ENCODE measurements at regions not wholly inside any gene's neighbourhood (a gene's known extent, or its start where the extent isn't known, plus 50 kb on each side); places are given as distances from the start of the nearest gene placed in this dataset.
A peak's percentile ranks its signal among the peaks of the same experiment; 100 is the strongest.

- H3K36me3 ChIP-seq (ENCODE audit: insufficient read depth): no peaks in the 10 kb centered on the region; the same call in 1 of the 2 replicates
- no peak overlapping the region for H3K27ac ChIP-seq
- H3K27me3 ChIP-seq (ENCODE audit: insufficient read depth, low read depth): no peaks in the 10 kb centered on the region
- H3K4me1 ChIP-seq (ENCODE audit: low read depth, poor library complexity, severe bottlenecking): no peaks in the 10 kb centered on the region
- no peaks in the 10 kb centered on the region for H4K20me1 ChIP-seq (ENCODE audit: insufficient read depth)
- no peak overlapping the region for H3K9ac ChIP-seq
- no peak overlapping the region for H3K4me3 ChIP-seq (IDR thresholded peaks at IDR 0.05; ENCODE audit: insufficient read depth, low read depth, low read length)
- H2AFZ ChIP-seq (ENCODE audit: low read depth): no peak overlapping the region
- no peak for TF ChIP-seq CTCF (conservative IDR thresholded peaks at IDR 0.05; ENCODE audit: low read depth, low read length)
- H3K4me2 ChIP-seq: no peak overlapping the region
- H3K79me2 ChIP-seq (ENCODE audit: insufficient read depth, low read depth): no peaks in the 10 kb centered on the region
Measured at GRCh38 chr4:104758574-104758973, 263.9 kb upstream of the CXXC4 start.

GRCh38 chr4:104763554-104764222, 269.0 kb upstream of the CXXC4 start:
- Histone ChIP-seq H2AFZ (ENCODE audit: low read depth) (no peak overlapping the region), H3K36me3 (ENCODE audit: insufficient read depth) (no peaks in the 10 kb centered on the region), H3K79me2 (ENCODE audit: insufficient read depth, low read depth) (no peaks in the 10 kb centered on the region), H3K27ac (no peak overlapping the region), H3K27me3 (ENCODE audit: insufficient read depth, low read depth) (no peaks in the 10 kb centered on the region), H3K4me1 (ENCODE audit: low read depth, poor library complexity, severe bottlenecking) (no peaks in the 10 kb centered on the region), H3K9ac (no peak overlapping the region), H3K4me3 (IDR thresholded peaks at IDR 0.05; ENCODE audit: insufficient read depth, low read depth, low read length) (no peak overlapping the region), H3K4me2 (no peak overlapping the region), H4K20me1 (ENCODE audit: insufficient read depth) (no peaks in the 10 kb centered on the region)
- no peak for TF ChIP-seq CTCF (conservative IDR thresholded peaks at IDR 0.05; ENCODE audit: low read depth, low read length)

GRCh38 chr4:104766676-104767075, 272.0 kb upstream of the CXXC4 start:
- H3K4me2 ChIP-seq: no peak overlapping the region
- no peak overlapping the region for H3K9ac ChIP-seq
- no peaks in the 10 kb centered on the region for H4K20me1 ChIP-seq (ENCODE audit: insufficient read depth)
- H3K4me3 ChIP-seq (IDR thresholded peaks at IDR 0.05; ENCODE audit: insufficient read depth, low read depth, low read length): no peak overlapping the region
- H3K4me1 ChIP-seq (ENCODE audit: low read depth, poor library complexity, severe bottlenecking): no peaks in the 10 kb centered on the region
- no peaks in the 10 kb centered on the region for H3K36me3 ChIP-seq (ENCODE audit: insufficient read depth)
- H3K27me3 ChIP-seq (ENCODE audit: insufficient read depth, low read depth): no peaks in the 10 kb centered on the region
- no peak overlapping the region for H2AFZ ChIP-seq (ENCODE audit: low read depth)
- no peak for TF ChIP-seq CTCF (conservative IDR thresholded peaks at IDR 0.05; ENCODE audit: low read depth, low read length)
- no peak overlapping the region for H3K27ac ChIP-seq
- no peaks in the 10 kb centered on the region for H3K79me2 ChIP-seq (ENCODE audit: insufficient read depth, low read depth)

GRCh38 chr4:104772849-104773248, 278.2 kb upstream of the CXXC4 start:
- peak overlapping the region; percentile 71 for H3K4me2 ChIP-seq

More at GRCh38 chr4:104772849-104773248, 278.2 kb upstream of the CXXC4 start:
- Histone ChIP-seq H3K27me3 (ENCODE audit: insufficient read depth, low read depth) (no peaks in the 10 kb centered on the region), H3K9ac (no peak overlapping the region), H3K36me3 (ENCODE audit: insufficient read depth) (no peaks in the 10 kb centered on the region), H3K79me2 (ENCODE audit: insufficient read depth, low read depth) (no peaks in the 10 kb centered on the region), H3K27ac (no peak overlapping the region), H2AFZ (ENCODE audit: low read depth) (peak overlapping the region; percentile 31; the same call in 1 of the 2 replicates), H4K20me1 (ENCODE audit: insufficient read depth) (no peaks in the 10 kb centered on the region), H3K4me3 (IDR thresholded peaks at IDR 0.05; ENCODE audit: insufficient read depth, low read depth, low read length) (no peak overlapping the region), H3K4me1 (ENCODE audit: low read depth, poor library complexity, severe bottlenecking) (peaks cover 18% of the 10 kb centered on the region)
- TF ChIP-seq CTCF (conservative IDR thresholded peaks at IDR 0.05; ENCODE audit: low read depth, low read length): no peak

All from KMS-11 (cell line).